GM12892 (cell line): ENCODE measurements at regions not wholly inside any gene's neighbourhood (a gene's known extent, or its start where the extent isn't known, plus 50 kb on each side); places are given as distances from the start of the nearest gene placed in this dataset.

Experiments used
- POLR2A ChIP-seq: IDR thresholded peaks from 2 replicates; pipeline ENCODE4 v1.6.1; 2011; ENCODE audit warnings: low read depth, low read length, control low read depth
- POLR2AphosphoS5 ChIP-seq: IDR thresholded peaks from 2 replicates; pipeline ENCODE4 v1.6.1; 2011; ENCODE audit warnings: low read depth, low read length, control low read depth
- TAF1 ChIP-seq: IDR thresholded peaks from 2 replicates; pipeline ENCODE4 v1.6.1; 2011; ENCODE audit warnings: low read depth, mild to moderate bottlenecking, control low read depth, low read length, borderline replicate concordance

GRCh38 chr12:98291828-98292227 is 223.6 kb upstream of the TMPO start:
- TF ChIP-seq POLR2AphosphoS5 (no peak), POLR2A (no peak), TAF1 (no peak)
